ENCODE measurements at regions not wholly inside any gene's neighbourhood (a gene's known extent, or its start where the extent isn't known, plus 50 kb on each side); places are given as distances from the start of the nearest gene placed in this dataset.

DNA sequence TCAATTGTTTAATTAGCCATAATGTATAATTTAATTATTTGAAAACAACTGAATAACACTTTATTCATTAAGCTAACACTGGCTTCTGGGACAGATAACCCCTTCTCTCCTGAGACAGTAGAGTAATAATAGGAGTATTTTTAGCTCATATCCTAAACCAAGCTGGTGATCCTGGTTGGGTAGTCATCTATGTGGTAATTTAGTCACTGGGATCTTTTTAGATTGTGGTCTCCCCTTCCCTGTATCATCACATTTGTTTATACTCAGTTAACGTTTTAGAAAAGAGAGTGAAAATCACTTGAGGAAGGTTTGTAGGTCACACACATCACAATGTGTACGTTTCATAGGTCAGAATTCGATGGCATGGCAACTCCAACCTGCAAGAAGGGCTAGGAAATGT is 1356.6 kb upstream of the ADGRL2 start:
- Histone ChIP-seq H3K14ac (ENCODE audit: insufficient read length) (no peak overlapping the region), H3K18ac (ENCODE audit: extremely low read depth, low read length) (no peak overlapping the region), H3K9ac (replicated peaks in 1 of 4; ENCODE audit: extremely low read depth in 1 of 4, low read depth in 3 of 4, low read length in 3 of 4) (no peak overlapping the region), H3K4me1 (replicated peaks in 1 of 4; ENCODE audit: control insufficient read depth in 3 of 4, insufficient read depth in 4 of 4, low read length in 3 of 4) (no peaks in the 10 kb centered on the region; a peak in 1 of 7 replicates), H3K79me1 (ENCODE audit: low read depth, low read length) (no peaks in the 10 kb centered on the region), H2BK12ac (ENCODE audit: low read depth, low read length) (no peak overlapping the region), H4K20me1 (replicated peaks in 1 of 2; ENCODE audit: control insufficient read depth in 1 of 2, insufficient read depth in 2 of 2, low read length in 2 of 2) (no peaks in the 10 kb centered on the region), H3K4me2 (ENCODE audit: insufficient read depth in 1 of 2, low read depth in 2 of 2, low read length in 2 of 2) (no peak overlapping the region), H3K9me3 (ENCODE audit: insufficient read depth in 2 of 2, low read depth in 1 of 2, low read length in 1 of 2) (no peaks in the 10 kb centered on the region), H3K79me2 (ENCODE audit: control insufficient read depth in 1 of 2, insufficient read depth in 2 of 2, low read length in 2 of 2) (no peaks in the 10 kb centered on the region), H2AK5ac (ENCODE audit: low read depth, low read length) (no peak overlapping the region), H2BK20ac (ENCODE audit: low read length) (no peak overlapping the region), H3K27ac (ENCODE audit: low read depth, low read length) (no peak overlapping the region), H3K4me3 (ENCODE audit: extremely low read depth in 1 of 4, insufficient read depth in 2 of 4, low read depth in 3 of 4, low read length in 4 of 4) (no peak overlapping the region), H4K5ac (ENCODE audit: insufficient read length, low read depth, low read length) (no peak overlapping the region), H3K56ac (replicated peaks; ENCODE audit: insufficient read length, low read depth, low read length) (no peak overlapping the region), H2BK120ac (replicated peaks; ENCODE audit: low read depth, low read length) (no peak overlapping the region), H3K23ac (ENCODE audit: insufficient read length) (no peak overlapping the region), H3K27me3 (replicated peaks in 1 of 4; ENCODE audit: control insufficient read depth in 3 of 4, extremely low read depth in 1 of 4, insufficient read depth in 3 of 4, low read length in 3 of 4) (no peaks in the 10 kb centered on the region), H4K8ac (ENCODE audit: extremely low read depth, insufficient read depth, low read length) (no peak overlapping the region), H2BK15ac (ENCODE audit: low read length) (no peak overlapping the region), H4K91ac (replicated peaks; ENCODE audit: insufficient read length, low read length) (no peak overlapping the region), H3K4ac (replicated peaks; ENCODE audit: insufficient read length, low read depth, low read length) (no peak overlapping the region), H3K23me2 (ENCODE audit: low read depth, low read length) (no peaks in the 10 kb centered on the region), H3K36me3 (ENCODE audit: control insufficient read depth in 2 of 4, insufficient read depth in 4 of 4, low read length in 3 of 4) (no peaks in the 10 kb centered on the region), H2BK5ac (ENCODE audit: low read depth, low read length) (no peak overlapping the region), H2AFZ (ENCODE audit: low read length) (no peak overlapping the region)
- CTCF ChIA-PET (ENCODE audit: partially characterized antibody): no interaction called here
- FAIRE-seq (no peak), DNase-seq (ENCODE audit: low read depth in 1 of 2, low spot score in 2 of 2) (no peak)
- TF ChIP-seq SRF (IDR thresholded peaks at IDR 0.05; ENCODE audit: low read depth, low read length): no peak
- POLR2A ChIA-PET (ENCODE audit: partially characterized antibody): no interaction called here
- WGBS, 2 experiments (ENCODE audit: extremely low coverage in 1 of 2, insufficient coverage in 1 of 2, insufficient read length in 1 of 2, insufficient replicate concordance in 2 of 2, low coverage in 1 of 2, low lambda C conversion rate in 2 of 2, missing lambda C conversion rate in 1 of 2): 88% methylated on average over 3 of the region's 3 CpGs; no CpG with 5 or more reads in 1 of the 2 experiments

Data from H1 (cell line).